ENCODE measurements at regions not wholly inside any gene's neighbourhood (a gene's known extent, or its start where the extent isn't known, plus 50 kb on each side); places are given as distances from the start of the nearest gene placed in this dataset.

- TF ChIP-seq CTCF (IDR thresholded peaks at IDR 0.05) (no peak), EZH2phosphoT487 (IDR thresholded peaks at IDR 0.05) (no peak), EZH2 (IDR thresholded peaks at IDR 0.05) (no peak)
Observed at GRCh38 chr19:16013181-16013850, 63.0 kb upstream of the TPM4 start.
